Epithelial cell of esophagus (primary cell): ENCODE measurements at regions not wholly inside any gene's neighbourhood (a gene's known extent, or its start where the extent isn't known, plus 50 kb on each side); places are given as distances from the start of the nearest gene placed in this dataset.

Experiments
- DNase-seq: peaks from one replicate; pipeline ENCODE4 v3.0.0; 2010; ENCODE audit warnings: low read depth
- H3K4me3 ChIP-seq: 2 replicates; pipeline ENCODE4 v1.5.1; 2011; ENCODE audit warnings: mild to moderate bottlenecking, low read length, control low read depth
- TF ChIP-seq, protein P1 (sequence below): IDR thresholded peaks from 2 replicates; pipeline ENCODE4 v1.5.1; 2011; ENCODE audit warnings: low read depth, mild to moderate bottlenecking, low read length, control low read depth, inconsistent platforms; ENCODE audit not compliant: insufficient read depth; ENCODE audit errors: missing control alignments

DNA sequence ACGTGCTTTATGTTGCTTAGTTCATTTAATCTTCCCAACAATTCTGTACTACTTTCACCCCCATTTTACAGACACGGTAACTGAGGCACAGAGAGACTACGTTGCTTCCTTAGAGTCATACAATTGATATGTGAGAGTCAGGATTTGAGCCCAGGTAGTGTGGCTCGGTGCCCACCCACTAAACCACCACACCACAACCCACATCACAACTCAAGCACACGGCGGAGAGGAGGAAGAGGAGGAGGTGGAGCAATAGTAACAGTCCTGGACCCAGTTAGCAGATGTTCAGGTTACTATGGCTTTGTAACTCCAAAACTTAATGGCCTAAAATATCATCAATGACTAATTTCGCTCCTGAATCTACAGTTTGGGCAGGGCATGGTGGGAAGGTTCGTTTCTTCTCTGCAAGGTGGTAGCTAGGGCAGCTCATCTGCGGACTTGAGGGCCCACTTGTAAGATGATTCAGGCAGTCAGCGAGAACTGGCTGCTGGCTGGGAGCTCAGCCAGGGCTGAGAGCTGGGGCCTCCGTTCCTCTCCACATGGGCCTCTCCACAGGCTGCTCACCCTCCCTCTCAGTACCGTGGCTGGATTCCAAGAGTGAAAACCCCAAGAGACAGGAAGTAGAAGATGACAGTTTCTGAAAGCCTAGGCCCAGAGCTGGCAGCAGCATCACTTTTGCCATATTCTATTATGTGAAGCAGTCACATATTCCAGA lies 167.1 kb downstream of the ZFP36L2 start:
- TF ChIP-seq, protein P1, sequence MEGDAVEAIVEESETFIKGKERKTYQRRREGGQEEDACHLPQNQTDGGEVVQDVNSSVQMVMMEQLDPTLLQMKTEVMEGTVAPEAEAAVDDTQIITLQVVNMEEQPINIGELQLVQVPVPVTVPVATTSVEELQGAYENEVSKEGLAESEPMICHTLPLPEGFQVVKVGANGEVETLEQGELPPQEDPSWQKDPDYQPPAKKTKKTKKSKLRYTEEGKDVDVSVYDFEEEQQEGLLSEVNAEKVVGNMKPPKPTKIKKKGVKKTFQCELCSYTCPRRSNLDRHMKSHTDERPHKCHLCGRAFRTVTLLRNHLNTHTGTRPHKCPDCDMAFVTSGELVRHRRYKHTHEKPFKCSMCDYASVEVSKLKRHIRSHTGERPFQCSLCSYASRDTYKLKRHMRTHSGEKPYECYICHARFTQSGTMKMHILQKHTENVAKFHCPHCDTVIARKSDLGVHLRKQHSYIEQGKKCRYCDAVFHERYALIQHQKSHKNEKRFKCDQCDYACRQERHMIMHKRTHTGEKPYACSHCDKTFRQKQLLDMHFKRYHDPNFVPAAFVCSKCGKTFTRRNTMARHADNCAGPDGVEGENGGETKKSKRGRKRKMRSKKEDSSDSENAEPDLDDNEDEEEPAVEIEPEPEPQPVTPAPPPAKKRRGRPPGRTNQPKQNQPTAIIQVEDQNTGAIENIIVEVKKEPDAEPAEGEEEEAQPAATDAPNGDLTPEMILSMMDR = no peak
- DNase-seq = peak; percentile 83
- no peak overlapping the region for H3K4me3 ChIP-seq

DNA sequence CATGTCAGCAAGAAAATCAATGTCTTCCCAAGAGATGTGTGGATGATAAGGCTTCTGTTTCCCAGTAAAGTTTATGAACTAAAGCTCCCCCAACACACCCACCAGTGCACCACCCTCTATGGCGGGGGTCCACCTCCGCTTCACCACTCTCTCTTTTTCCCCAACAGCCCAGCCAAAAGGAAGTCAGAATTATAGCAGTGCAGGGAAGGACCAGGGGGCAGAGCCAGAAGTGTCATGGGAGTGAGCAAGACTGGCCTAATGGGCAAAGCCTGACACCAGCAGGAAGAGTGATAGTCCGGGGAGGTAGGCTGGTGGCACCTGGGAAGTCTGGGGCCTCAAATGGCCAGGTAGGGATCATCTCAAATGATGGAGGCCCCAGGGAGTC lies 167.7 kb downstream of the ZFP36L2 start:
- TF ChIP-seq, protein P1 = no peak
- no peak overlapping the region for H3K4me3 ChIP-seq
- no peak for DNase-seq

GRCh38 chr2:43057742-43058725 lies 168.4 kb downstream of the ZFP36L2 start:
- no peak for DNase-seq
- TF ChIP-seq, protein P1 = no peak
- H3K4me3 ChIP-seq = no peak overlapping the region

GRCh38 chr2:43057026-43057741 lies 169.2 kb downstream of the ZFP36L2 start:
- no peak overlapping the region for H3K4me3 ChIP-seq
- no peak for DNase-seq
- TF ChIP-seq, protein P1 = no peak

GRCh38 chr2:43055985-43056384 lies 170.4 kb downstream of the ZFP36L2 start:
- H3K4me3 ChIP-seq = no peak overlapping the region
- TF ChIP-seq, protein P1 = no peak
- DNase-seq = no peak

- TF ChIP-seq, protein P1 = no peak
- no peak overlapping the region for H3K4me3 ChIP-seq
- DNase-seq = no peak
Observed at GRCh38 chr2:43055086-43055912, 171.1 kb downstream of the ZFP36L2 start.
